ENCODE measurements at regions not wholly inside any gene's neighbourhood (a gene's known extent, or its start where the extent isn't known, plus 50 kb on each side); places are given as distances from the start of the nearest gene placed in this dataset.

- TF ChIP-seq CTCF (IDR thresholded peaks at IDR 0.05) (no peak), POLR2A (IDR thresholded peaks at IDR 0.05) (no peak)
These were observed 104.4 kb upstream of the CXCL13 start for GRCh38 chr4:77501240-77501639.
